CD4-positive, alpha-beta T cell treated with Interleukin-2 at 100 ng/mL for 4 hours (primary cell): ENCODE measurements at regions not wholly inside any gene's neighbourhood (a gene's known extent, or its start where the extent isn't known, plus 50 kb on each side); places are given as distances from the start of the nearest gene placed in this dataset.
"Not testable (repeated sequence)": the region's sequence is repeated elsewhere in the genome, so short reads cannot be mapped to it uniquely, and the experiment has no call there.

Source experiments
- DNase-seq: peaks from one replicate; pipeline ENCODE4 v3.0.0-alpha.2; 2020; ENCODE audit warnings: low spot score

DNA sequence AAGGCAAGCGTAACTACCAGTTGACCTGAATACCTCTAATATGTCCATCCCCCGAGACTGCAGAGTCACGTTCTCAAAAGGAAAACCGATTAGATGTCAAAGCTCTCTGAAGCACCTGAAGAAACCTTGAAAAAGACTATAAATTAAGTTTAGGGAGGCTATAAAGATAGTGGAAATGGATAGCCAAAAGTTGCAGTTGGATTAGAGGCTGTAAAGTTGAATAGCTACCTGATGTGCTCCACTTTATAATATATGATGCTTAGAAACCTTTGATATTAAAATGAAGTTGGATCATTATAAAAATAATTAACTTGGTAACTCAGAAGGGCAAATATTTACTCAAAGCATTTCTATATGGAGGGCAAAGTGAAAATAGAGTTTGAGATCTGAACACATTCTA lies 506.6 kb upstream of the AGA start:
- no peak for DNase-seq

DNA sequence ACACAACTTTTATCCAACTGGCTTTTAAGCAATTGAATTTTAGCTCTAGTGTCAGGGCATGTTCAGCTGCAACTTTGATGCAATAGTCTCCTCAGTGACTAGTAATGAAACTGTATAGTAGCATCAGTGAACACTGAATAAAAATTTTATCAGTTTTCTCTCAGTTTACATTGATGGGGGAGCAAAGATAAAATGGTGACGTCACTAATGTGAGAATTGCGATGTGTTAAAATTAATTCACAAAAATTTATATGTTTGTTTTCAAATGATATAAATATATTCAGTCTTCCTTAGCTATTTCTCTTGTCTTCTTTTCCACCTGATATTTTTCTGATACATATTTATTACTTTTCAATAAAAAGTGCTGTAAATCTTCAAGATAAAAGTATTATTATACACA lies 508.8 kb upstream of the AGA start:
- DNase-seq, result no peak

- no peak for DNase-seq
Measured at GRCh38 chr4:177952723-177953122, 510.5 kb upstream of the AGA start.

DNA sequence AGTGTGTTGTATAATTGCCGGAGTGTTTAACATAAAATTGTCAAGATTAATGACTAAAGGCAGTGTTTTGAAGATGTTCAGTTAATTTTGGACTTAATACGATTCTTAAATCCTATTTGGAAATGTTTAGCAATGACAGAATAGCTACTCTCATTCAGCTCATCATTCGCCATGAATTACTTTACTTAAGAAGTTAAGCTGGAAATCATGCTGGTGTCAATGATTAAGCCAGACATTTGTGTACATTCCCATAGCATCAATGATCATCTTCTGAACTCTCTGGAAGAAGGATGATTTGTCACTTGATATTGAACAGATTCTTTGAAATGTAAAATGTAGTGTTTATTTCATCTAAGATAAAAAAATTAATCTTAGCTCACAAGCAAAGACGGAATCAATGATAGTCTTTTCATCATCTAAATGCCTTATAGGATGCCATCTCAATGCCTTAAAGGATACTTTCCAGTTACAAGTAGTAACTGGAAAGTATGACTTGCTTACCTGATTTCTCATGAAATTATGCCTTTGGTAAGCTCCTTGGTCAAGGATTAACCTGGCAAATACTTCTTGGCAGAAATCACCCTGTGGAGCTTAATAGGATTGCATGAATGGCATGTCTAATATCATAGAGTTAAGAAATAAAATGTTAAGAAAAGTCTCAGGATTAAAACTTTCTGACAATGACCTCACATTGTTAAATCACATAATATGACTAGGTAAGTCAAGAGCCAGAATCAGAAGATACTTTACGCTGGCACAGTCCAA lies 515.5 kb upstream of the AGA start:
- no peak for DNase-seq

DNA sequence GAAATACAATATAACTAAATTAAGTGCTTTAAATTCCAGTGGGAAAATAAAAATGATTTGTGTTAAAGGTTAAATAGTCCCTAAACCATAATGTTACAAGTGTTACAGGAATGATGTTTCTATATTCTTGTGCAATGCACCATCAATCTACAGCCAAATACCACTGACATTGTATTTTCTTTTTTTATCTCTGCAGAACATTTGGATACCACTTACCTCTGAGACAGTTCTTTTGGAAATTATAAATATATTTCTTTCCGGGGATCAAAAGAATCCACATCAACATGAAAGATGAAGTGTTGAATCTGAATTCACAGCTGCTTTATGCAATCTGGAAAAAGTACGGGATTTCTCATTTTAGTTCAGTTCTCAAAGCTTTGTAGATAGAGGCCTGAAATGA lies 518.3 kb upstream of the AGA start:
- no peak for DNase-seq

DNA sequence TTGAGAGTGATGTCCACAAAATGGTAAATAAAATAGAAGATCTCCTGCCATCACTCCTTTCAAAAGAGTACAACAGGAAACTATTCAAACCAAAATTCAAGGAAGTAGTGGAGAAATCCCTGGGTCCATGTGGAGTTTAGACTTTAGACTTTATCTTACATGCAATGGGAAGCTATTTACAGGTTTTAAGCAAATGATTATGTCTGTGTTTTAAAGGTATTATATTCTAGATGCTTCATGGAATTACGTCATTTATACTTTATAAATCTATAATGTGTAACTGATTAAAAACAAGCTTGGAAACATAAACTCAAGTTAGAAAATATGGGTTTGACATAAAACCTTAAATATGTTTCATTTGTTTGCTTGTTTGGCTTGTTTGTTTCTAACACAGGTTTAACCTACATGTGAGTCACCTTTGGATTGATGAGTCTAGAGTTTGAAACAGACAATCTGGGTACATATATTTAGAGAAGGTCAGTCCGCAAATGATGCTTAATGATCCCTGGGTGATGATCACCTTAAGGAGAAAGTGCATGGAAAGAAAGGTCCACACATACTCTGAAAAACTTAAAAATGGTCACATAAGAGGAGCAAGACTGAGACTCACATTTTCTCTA lies 519.6 kb upstream of the AGA start:
- no peak for DNase-seq

DNA sequence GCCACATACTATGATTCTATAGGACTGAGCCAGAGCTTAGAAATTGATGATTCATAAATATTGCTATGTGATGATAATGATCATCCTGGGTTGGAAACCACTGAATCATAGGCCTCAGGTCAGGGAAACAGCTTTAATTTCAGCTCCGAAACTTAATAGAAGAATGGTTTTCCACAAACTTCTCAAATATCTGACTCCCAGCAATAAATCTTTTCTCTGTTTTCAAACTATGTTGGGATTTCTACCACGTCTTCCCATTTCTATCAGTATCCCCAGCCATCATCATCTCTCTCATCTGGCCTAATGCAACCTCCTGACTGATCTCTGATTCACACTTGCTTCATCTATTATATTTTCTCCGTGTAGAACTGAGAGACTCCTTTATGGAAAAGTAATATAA lies 521.8 kb upstream of the AGA start:
- DNase-seq, result no peak

DNA sequence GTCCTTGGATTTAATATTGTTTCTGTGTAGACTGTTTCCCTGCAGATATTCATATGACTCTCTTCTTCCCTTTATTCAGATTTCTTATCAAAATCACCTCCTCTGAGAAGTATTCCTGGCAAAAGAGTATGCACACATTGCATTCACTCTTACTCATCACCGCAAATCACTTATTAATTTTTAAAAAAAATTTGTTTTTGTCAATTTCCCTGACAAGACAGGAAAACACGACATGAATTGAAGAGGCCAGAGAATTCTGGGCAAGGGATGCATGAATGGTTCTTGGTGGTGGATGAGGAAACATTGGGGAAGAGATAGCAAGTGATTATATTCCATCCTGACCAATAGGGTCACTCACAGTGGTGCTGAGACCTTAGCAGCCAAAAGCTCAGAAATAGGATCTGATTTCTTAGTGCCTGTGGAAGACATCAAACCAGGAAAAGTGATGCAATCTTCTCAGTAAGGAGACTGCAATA lies 522.5 kb upstream of the AGA start:
- DNase-seq, result no peak

DNA sequence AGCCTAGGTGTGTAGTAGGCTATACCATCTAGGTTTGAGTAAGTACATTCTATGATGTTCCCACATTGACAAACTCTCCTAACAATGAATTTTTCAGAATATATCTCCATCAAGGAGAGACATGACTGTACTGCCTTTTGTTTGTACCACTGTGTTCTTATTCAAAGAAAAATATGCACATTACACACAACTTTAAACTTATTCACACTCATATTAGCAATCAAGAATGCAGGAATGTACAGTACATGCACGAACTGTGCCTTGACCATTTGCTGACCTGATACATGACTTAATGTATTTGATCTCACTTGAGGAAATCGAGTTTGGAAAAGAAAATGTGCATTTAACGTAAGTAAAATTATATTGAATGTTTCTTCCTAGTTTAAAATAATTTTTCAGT lies 525.1 kb upstream of the AGA start:
- no peak for DNase-seq

- DNase-seq, result no peak
Measured at GRCh38 chr4:177968817-177969442, 526.7 kb upstream of the AGA start.

GRCh38 chr4:177974461-177974860 lies 532.2 kb upstream of the AGA start:
- no peak for DNase-seq

- DNase-seq, result no peak
Measured at GRCh38 chr4:177975315-177975987, 533.2 kb upstream of the AGA start.

DNA sequence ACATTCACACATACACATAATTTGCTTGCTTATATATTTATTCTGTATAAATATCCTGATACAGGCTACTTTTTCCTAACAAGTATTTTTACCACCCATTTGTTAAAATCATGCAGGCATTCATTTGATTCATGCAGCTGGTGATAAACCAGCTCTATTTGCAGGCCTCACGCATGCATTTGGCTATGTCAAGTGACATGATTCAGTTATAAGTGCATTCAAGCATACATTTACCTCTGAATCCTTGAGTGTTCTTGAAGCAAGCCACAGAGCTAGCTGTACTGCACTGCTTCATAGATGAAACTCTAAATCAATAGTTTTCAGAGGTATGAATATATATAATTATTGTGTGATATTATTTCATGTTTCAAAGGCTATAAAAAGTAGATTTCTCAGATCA lies 544.0 kb upstream of the AGA start:
- DNase-seq, result no peak

GRCh38 chr4:177987896-177988295 lies 545.7 kb upstream of the AGA start:
- DNase-seq, result no peak

GRCh38 chr4:177989503-177990201 lies 547.4 kb upstream of the AGA start:
- no peak for DNase-seq

DNA sequence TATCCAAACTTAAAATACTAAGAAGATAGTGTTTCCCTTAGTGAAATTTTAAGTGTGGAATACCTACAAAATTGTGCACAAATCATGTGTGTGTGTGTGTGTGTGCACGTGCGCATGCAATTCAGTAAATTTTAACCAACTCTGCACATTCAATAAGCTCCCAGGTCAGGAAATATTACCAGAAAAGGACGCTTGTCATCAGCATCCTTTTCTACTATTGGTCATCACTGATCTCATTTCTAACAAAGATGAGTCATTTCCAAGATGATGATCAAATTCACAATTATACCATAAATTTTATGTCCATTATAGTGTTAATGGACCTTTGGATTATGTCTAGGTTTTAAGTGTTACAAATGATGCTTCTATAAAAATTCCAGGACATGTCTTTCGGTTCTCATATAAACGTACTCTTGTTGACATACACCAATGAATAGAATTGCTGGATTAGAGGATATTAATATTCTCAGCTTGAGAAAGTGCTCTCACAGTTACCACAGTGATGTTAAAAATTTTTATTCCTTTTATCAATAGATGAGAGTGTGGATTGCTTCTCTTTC lies 560.9 kb upstream of the AGA start:
- DNase-seq, result no peak

DNA sequence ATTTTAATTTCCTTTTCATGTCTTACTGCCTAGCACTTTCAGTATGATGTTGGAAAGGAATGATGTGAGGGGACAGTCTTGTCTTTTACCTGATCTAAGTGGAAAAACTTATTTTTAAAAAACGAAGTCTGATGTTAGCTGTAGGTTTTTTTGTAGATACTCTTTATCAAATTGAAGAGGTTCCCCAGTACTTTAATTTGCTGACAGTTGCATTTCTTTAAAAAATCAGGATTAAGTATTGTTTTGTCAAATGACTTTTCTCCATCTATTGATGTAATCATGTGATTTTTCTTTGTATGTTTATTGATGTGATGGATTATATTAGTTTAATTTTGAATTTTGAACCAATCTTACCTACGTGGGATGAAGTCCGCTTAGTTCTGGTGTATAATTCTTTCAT lies 568.4 kb upstream of the AGA start:
- no peak for DNase-seq

- DNase-seq, result not testable (repeated sequence)
Measured at GRCh38 chr4:178015046-178015445, 572.8 kb upstream of the AGA start.

DNA sequence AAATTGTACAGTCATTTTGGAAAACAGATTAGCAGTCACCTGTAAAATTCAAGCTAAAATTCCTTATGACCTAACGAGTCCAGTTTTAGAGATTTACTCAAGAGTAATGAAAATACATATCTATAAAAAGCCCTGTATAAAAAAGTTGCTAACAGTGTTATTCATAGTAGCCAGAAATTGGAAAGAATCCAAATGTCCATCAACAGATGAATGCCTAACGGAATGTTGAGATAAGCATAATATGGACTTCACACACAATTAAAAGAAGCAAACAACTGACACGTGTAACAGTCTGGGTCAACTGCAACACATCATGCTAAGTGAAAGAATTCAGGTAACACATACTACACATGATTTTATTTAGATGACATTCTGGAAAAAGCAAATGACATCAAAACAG lies 584.8 kb upstream of the AGA start:
- DNase-seq, result no peak

DNA sequence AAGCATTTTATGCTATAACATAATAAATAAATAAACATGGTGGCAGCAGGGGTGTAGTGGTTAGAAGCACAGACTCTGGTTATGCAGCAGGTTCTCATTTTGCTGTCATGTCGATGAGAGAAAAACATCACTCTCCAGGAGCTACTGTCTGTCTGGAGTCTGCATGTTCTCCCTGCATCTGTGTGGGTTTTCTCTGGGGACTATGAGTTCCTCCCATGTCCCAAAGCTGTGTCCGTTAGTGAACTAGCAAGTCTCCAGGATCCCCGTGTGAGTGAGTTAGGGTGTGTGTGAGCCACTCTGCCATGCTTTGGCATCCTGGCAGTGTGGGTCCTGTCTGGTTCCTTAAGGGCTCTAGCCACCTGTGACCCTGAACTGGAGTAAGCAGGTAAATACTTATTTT lies 585.6 kb upstream of the AGA start:
- no peak for DNase-seq

DNA sequence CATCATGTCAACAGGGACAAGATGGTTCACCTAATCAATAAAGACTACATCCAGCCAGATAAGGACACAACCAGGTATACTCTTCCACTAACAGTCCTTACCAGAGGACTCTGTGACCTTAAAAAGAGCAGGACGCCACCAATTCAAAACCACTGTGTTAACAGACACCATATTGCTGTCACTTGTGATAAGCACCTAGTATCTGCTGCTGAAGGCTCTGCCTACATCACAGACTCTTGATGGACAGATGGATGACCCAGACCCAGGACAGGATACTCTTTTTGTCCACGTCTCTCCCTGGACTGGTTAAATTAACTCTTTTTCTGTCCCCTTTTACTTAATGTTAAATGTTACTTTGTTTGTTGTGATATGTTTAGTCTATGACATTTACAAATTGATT lies 586.2 kb upstream of the AGA start:
- DNase-seq, result no peak
